ENCODE measurements at regions not wholly inside any gene's neighbourhood (a gene's known extent, or its start where the extent isn't known, plus 50 kb on each side); places are given as distances from the start of the nearest gene placed in this dataset.

GRCh38 chr1:30525971-30526651 is 197.3 kb downstream of the MATN1 start:
- no peak for TF ChIP-seq POLR2A (IDR thresholded peaks at IDR 0.05)
- TF ChIP-seq, protein P1, sequence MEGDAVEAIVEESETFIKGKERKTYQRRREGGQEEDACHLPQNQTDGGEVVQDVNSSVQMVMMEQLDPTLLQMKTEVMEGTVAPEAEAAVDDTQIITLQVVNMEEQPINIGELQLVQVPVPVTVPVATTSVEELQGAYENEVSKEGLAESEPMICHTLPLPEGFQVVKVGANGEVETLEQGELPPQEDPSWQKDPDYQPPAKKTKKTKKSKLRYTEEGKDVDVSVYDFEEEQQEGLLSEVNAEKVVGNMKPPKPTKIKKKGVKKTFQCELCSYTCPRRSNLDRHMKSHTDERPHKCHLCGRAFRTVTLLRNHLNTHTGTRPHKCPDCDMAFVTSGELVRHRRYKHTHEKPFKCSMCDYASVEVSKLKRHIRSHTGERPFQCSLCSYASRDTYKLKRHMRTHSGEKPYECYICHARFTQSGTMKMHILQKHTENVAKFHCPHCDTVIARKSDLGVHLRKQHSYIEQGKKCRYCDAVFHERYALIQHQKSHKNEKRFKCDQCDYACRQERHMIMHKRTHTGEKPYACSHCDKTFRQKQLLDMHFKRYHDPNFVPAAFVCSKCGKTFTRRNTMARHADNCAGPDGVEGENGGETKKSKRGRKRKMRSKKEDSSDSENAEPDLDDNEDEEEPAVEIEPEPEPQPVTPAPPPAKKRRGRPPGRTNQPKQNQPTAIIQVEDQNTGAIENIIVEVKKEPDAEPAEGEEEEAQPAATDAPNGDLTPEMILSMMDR (IDR thresholded peaks at IDR 0.05 in 8 of 11, conservative IDR thresholded peaks at IDR 0.05 in 3 of 11) = no peak
- TF ChIP-seq POLR2AphosphoS5 (IDR thresholded peaks at IDR 0.05) = peak in 2 of 3 donors; percentile 4 to 34

Measured in spleen (tissue), 7 donors.